ENCODE measurements at regions not wholly inside any gene's neighbourhood (a gene's known extent, or its start where the extent isn't known, plus 50 kb on each side); places are given as distances from the start of the nearest gene placed in this dataset.

- TF ChIP-seq, protein P1, sequence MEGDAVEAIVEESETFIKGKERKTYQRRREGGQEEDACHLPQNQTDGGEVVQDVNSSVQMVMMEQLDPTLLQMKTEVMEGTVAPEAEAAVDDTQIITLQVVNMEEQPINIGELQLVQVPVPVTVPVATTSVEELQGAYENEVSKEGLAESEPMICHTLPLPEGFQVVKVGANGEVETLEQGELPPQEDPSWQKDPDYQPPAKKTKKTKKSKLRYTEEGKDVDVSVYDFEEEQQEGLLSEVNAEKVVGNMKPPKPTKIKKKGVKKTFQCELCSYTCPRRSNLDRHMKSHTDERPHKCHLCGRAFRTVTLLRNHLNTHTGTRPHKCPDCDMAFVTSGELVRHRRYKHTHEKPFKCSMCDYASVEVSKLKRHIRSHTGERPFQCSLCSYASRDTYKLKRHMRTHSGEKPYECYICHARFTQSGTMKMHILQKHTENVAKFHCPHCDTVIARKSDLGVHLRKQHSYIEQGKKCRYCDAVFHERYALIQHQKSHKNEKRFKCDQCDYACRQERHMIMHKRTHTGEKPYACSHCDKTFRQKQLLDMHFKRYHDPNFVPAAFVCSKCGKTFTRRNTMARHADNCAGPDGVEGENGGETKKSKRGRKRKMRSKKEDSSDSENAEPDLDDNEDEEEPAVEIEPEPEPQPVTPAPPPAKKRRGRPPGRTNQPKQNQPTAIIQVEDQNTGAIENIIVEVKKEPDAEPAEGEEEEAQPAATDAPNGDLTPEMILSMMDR (optimal IDR thresholded peaks at IDR 0.05 in 1 of 3, IDR thresholded peaks at IDR 0.05 in 1 of 3, conservative IDR thresholded peaks at IDR 0.05 in 1 of 3; ENCODE audit: extremely low read depth in 1 of 3, insufficient read depth in 2 of 3, low read length in 3 of 3) = no peak
- TF ChIP-seq EZH2 (IDR thresholded peaks at IDR 0.05; ENCODE audit: low read length) = no peak
Measured at GRCh38 chr4:169848018-169848417, 90.3 kb upstream of the HPF1 start.

All from keratinocyte (primary cell).